HEK293 (cell line): ENCODE measurements at regions not wholly inside any gene's neighbourhood (a gene's known extent, or its start where the extent isn't known, plus 50 kb on each side); places are given as distances from the start of the nearest gene placed in this dataset.

Experiments used
- BCL11A ChIP-seq: fragments of 450-650 bp; formaldehyde crosslinking; IDR thresholded peaks from 2 replicates; pipeline ENCODE4 v1.5.1; 2016; ENCODE audit warnings: low read depth, missing biosample characterization, missing genetic modification characterization
- FEZF1 ChIP-seq: fragments of 450-650 bp; formaldehyde crosslinking; IDR thresholded peaks from 2 replicates; pipeline ENCODE4 v1.5.1; 2016; ENCODE audit warnings: missing biosample characterization, missing genetic modification characterization
- GLIS2 ChIP-seq: fragments of 450-650 bp; formaldehyde crosslinking; IDR thresholded peaks from 2 replicates; pipeline ENCODE4 v1.5.1; 2016; ENCODE audit warnings: missing biosample characterization, missing genetic modification characterization
- HOXC10 ChIP-seq: sonication (generic); formaldehyde crosslinking; IDR thresholded peaks from 2 replicates; pipeline ENCODE4 v1.8.1; 2023; ENCODE audit warnings: mild to moderate bottlenecking, missing genetic modification reagents
- KLF9 ChIP-seq: fragments of 450-650 bp; formaldehyde crosslinking; IDR thresholded peaks from 2 replicates; pipeline ENCODE4 v1.5.1; 2016; ENCODE audit warnings: missing biosample characterization, missing genetic modification characterization, low read depth
- PATZ1 ChIP-seq: fragments of 450-650 bp; formaldehyde crosslinking; IDR thresholded peaks from 2 replicates; pipeline ENCODE4 v1.5.1; 2016; ENCODE audit warnings: missing biosample characterization, missing genetic modification characterization
- SALL2 ChIP-seq: fragments of 450-650 bp; formaldehyde crosslinking; IDR thresholded peaks from 2 replicates; pipeline ENCODE4 v1.5.0; 2017; ENCODE audit warnings: missing biosample characterization, mild to moderate bottlenecking, missing genetic modification characterization, borderline replicate concordance
- SCRT2 ChIP-seq: fragments of 450-650 bp; formaldehyde crosslinking; IDR thresholded peaks from 2 replicates; pipeline ENCODE4 v1.5.1; 2016; ENCODE audit warnings: missing biosample characterization, missing genetic modification characterization
- WT1 ChIP-seq: fragments of 450-650 bp; formaldehyde crosslinking; IDR thresholded peaks from 2 replicates; pipeline ENCODE4 v1.5.1; 2016; ENCODE audit warnings: missing biosample characterization, missing genetic modification characterization
- ZNF132 ChIP-seq: fragments of 450-650 bp; formaldehyde crosslinking; IDR thresholded peaks from 2 replicates; pipeline ENCODE4 v1.5.1; 2017; ENCODE audit warnings: missing biosample characterization, missing genetic modification characterization, borderline replicate concordance
- ZNF133 ChIP-seq: fragments of 450-650 bp; formaldehyde crosslinking; IDR thresholded peaks from 2 replicates; pipeline ENCODE4 v1.5.1; 2016; ENCODE audit warnings: missing biosample characterization, missing genetic modification characterization
- ZNF155 ChIP-seq: fragments of 450-650 bp; formaldehyde crosslinking; IDR thresholded peaks from 2 replicates; pipeline ENCODE4 v1.5.1; 2016; ENCODE audit warnings: missing biosample characterization, missing genetic modification characterization
- ZNF16 ChIP-seq: fragments of 450-650 bp; formaldehyde crosslinking; IDR thresholded peaks from 2 replicates; pipeline ENCODE4 v1.5.1; 2016; ENCODE audit warnings: low read depth, missing biosample characterization, missing genetic modification characterization
- ZNF221 ChIP-seq: fragments of 450-650 bp; formaldehyde crosslinking; IDR thresholded peaks from 2 replicates; pipeline ENCODE4 v1.5.1; 2017; ENCODE audit warnings: missing biosample characterization, missing genetic modification characterization, borderline replicate concordance
- ZNF239 ChIP-seq: fragments of 450-650 bp; formaldehyde crosslinking; IDR thresholded peaks from 2 replicates; pipeline ENCODE4 v1.5.1; 2016; ENCODE audit warnings: missing biosample characterization, missing genetic modification characterization
- ZNF341 ChIP-seq: fragments of 450-650 bp; formaldehyde crosslinking; IDR thresholded peaks from 2 replicates; pipeline ENCODE4; 2016; ENCODE audit warnings: low read depth, missing biosample characterization, missing genetic modification characterization
- ZNF513 ChIP-seq: fragments of 450-650 bp; IDR thresholded peaks from 2 replicates; pipeline ENCODE4 v1.5.1; 2018; ENCODE audit warnings: missing biosample characterization, missing genetic modification characterization
- ZNF626 ChIP-seq: fragments of 450-650 bp; sonication (Bioruptor Pico); formaldehyde crosslinking; IDR thresholded peaks from 2 replicates; pipeline ENCODE4 v1.5.1; 2018; ENCODE audit warnings: missing biosample characterization, missing genetic modification characterization, inconsistent platforms
- ZNF654 ChIP-seq: fragments of 450-650 bp; formaldehyde crosslinking; IDR thresholded peaks from 2 replicates; pipeline ENCODE4 v1.5.1; 2016; ENCODE audit warnings: low read depth, missing biosample characterization, missing genetic modification characterization
- ZNF677 ChIP-seq: fragments of 450-650 bp; IDR thresholded peaks from 2 replicates; pipeline ENCODE4 v1.5.0; 2018; ENCODE audit warnings: missing biosample characterization, mild to moderate bottlenecking, missing genetic modification characterization, moderate library complexity
- ZNF768 ChIP-seq: fragments of 450-650 bp; formaldehyde crosslinking; IDR thresholded peaks from 2 replicates; pipeline ENCODE4 v1.5.1; 2018; ENCODE audit warnings: missing biosample characterization, mild to moderate bottlenecking, missing genetic modification characterization
- ZSCAN30 ChIP-seq: fragments of 450-650 bp; IDR thresholded peaks from 2 replicates; pipeline ENCODE4 v1.5.1; 2018; ENCODE audit warnings: missing biosample characterization, mild to moderate bottlenecking, missing genetic modification characterization, moderate library complexity
- TF ChIP-seq, protein P1 (sequence below): fragments of 450-650 bp; formaldehyde crosslinking; IDR thresholded peaks from 2 replicates; pipeline ENCODE4 v1.5.1; 2017; ENCODE audit warnings: missing biosample characterization, mild to moderate bottlenecking, missing genetic modification characterization, moderate library complexity
- TF ChIP-seq, protein P2 (sequence below): fragments of 450-650 bp; formaldehyde crosslinking; IDR thresholded peaks from 2 replicates; pipeline ENCODE4 v1.5.1; 2016; ENCODE audit warnings: missing biosample characterization, missing genetic modification characterization
- TF ChIP-seq, protein P3 (sequence below): fragments of 450-650 bp; formaldehyde crosslinking; IDR thresholded peaks from 2 replicates; pipeline ENCODE4 v1.5.1; 2016; ENCODE audit warnings: missing biosample characterization, missing genetic modification characterization, borderline replicate concordance
- TF ChIP-seq, protein P4 (sequence below): fragments of 450-650 bp; formaldehyde crosslinking; IDR thresholded peaks from 2 replicates; pipeline ENCODE4 v1.5.0; 2017; ENCODE audit warnings: missing biosample characterization, missing genetic modification characterization, borderline replicate concordance

- TF ChIP-seq, protein P1, sequence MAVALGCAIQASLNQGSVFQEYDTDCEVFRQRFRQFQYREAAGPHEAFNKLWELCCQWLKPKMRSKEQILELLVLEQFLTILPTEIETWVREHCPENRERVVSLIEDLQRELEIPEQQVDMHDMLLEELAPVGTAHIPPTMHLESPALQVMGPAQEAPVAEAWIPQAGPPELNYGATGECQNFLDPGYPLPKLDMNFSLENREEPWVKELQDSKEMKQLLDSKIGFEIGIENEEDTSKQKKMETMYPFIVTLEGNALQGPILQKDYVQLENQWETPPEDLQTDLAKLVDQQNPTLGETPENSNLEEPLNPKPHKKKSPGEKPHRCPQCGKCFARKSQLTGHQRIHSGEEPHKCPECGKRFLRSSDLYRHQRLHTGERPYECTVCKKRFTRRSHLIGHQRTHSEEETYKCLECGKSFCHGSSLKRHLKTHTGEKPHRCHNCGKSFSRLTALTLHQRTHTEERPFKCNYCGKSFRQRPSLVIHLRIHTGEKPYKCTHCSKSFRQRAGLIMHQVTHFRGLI: peak; percentile 39; the same call in 1 of the 2 replicates
- TF ChIP-seq BCL11A (tag by site-specific recombination) (no peak), WT1 (tag by site-specific recombination) (no peak), ZNF221 (tag by site-specific recombination) (no peak), FEZF1 (tag by site-specific recombination) (no peak), ZNF155 (tag by site-specific recombination) (no peak), ZNF239 (tag by site-specific recombination) (no peak), SALL2 (no peak), ZNF654 (tag by site-specific recombination) (no peak), ZNF16 (tag by site-specific recombination) (no peak), SCRT2 (peak; percentile 64; the same call in 1 of the 2 replicates), GLIS2 (tag by site-specific recombination) (peak; percentile 60; the same call in 1 of the 2 replicates), ZSCAN30 (tag by site-specific recombination) (no peak), ZNF132 (tag by site-specific recombination) (no peak), ZNF626 (tag by site-specific recombination) (no peak), ZNF341 (tag by site-specific recombination) (no peak), ZNF768 (tag by site-specific recombination) (no peak), PATZ1 (no peak), ZNF133 (tag by site-specific recombination) (no peak), KLF9 (tag by site-specific recombination) (0 out of 2 replicates have a peak, but pooled peaks have one; percentile 10), ZNF677 (tag by site-specific recombination) (no peak), ZNF513 (no peak), HOXC10 (CRISPR knock-in tag) (no peak)
- TF ChIP-seq, protein P2, sequence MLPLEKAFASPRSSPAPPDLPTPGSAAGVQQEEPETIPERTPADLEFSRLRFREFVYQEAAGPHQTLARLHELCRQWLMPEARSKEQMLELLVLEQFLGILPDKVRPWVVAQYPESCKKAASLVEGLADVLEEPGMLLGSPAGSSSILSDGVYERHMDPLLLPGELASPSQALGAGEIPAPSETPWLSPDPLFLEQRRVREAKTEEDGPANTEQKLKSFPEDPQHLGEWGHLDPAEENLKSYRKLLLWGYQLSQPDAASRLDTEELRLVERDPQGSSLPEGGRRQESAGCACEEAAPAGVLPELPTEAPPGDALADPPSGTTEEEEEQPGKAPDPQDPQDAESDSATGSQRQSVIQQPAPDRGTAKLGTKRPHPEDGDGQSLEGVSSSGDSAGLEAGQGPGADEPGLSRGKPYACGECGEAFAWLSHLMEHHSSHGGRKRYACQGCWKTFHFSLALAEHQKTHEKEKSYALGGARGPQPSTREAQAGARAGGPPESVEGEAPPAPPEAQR (tag by site-specific recombination): no peak
- TF ChIP-seq, protein P3, sequence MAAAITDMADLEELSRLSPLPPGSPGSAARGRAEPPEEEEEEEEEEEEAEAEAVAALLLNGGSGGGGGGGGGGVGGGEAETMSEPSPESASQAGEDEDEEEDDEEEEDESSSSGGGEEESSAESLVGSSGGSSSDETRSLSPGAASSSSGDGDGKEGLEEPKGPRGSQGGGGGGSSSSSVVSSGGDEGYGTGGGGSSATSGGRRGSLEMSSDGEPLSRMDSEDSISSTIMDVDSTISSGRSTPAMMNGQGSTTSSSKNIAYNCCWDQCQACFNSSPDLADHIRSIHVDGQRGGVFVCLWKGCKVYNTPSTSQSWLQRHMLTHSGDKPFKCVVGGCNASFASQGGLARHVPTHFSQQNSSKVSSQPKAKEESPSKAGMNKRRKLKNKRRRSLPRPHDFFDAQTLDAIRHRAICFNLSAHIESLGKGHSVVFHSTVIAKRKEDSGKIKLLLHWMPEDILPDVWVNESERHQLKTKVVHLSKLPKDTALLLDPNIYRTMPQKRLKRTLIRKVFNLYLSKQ (tag by site-specific recombination): no peak
- TF ChIP-seq, protein P4, sequence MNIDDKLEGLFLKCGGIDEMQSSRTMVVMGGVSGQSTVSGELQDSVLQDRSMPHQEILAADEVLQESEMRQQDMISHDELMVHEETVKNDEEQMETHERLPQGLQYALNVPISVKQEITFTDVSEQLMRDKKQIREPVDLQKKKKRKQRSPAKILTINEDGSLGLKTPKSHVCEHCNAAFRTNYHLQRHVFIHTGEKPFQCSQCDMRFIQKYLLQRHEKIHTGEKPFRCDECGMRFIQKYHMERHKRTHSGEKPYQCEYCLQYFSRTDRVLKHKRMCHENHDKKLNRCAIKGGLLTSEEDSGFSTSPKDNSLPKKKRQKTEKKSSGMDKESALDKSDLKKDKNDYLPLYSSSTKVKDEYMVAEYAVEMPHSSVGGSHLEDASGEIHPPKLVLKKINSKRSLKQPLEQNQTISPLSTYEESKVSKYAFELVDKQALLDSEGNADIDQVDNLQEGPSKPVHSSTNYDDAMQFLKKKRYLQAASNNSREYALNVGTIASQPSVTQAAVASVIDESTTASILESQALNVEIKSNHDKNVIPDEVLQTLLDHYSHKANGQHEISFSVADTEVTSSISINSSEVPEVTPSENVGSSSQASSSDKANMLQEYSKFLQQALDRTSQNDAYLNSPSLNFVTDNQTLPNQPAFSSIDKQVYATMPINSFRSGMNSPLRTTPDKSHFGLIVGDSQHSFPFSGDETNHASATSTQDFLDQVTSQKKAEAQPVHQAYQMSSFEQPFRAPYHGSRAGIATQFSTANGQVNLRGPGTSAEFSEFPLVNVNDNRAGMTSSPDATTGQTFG (tag by site-specific recombination): no peak
Observed at GRCh38 chr3:182682263-182683241, 110.8 kb upstream of the ATP11B start (continued).
